Endothelial cell of umbilical vein (primary cell): ENCODE measurements at regions not wholly inside any gene's neighbourhood (a gene's known extent, or its start where the extent isn't known, plus 50 kb on each side); places are given as distances from the start of the nearest gene placed in this dataset.

Experiments
- BruUV-seq: library from RNA; stranded (reverse); fragments of 400-500 nt; replicated peaks from 2 replicates; lab custom pipeline; 2021; lab: Mats Ljungman, UMichigan
- CTCF ChIA-PET: fragments of 300-600, 350-600 bp; sonication (Branson Sonifier 250); formaldehyde crosslinking; loops from one replicate; lab custom pipeline; 2021; ENCODE audit warnings: antibody characterized with exemption, inconsistent platforms; lab: Charles Lee
- POLR2A ChIA-PET: fragments of 300-600, 350-600 bp; sonication (Branson Sonifier 250); formaldehyde crosslinking; loops from one replicate; lab custom pipeline; 2021; ENCODE audit warnings: antibody characterized with exemption, inconsistent platforms; lab: Charles Lee
- DNase-seq: peaks from one replicate; pipeline ENCODE4 v3.0.0-alpha.2; 2011; ENCODE audit warnings: low read depth, low spot score
- FAIRE-seq: peaks from 2 replicates; lab custom pipeline; 2011; peaks lifted over from hg19 to GRCh38; lab: Jason Lieb, UNC
- H2AFZ ChIP-seq: 2 replicates; pipeline ENCODE4 v1.6.0; 2012; ENCODE audit warnings: low read depth, low read length, control low read depth, inconsistent platforms
- H3K27ac ChIP-seq: 2 replicates; pipeline ENCODE4 v1.5.1; 2011; ENCODE audit warnings: low read depth, mild to moderate bottlenecking, control low read depth, low read length, moderate library complexity; ENCODE audit not compliant: insufficient read depth
- H3K27me3 ChIP-seq, 2 experiments: 2 replicates each; pipeline versions ENCODE4 v1.6.0 to v1.6.1; 2011; ENCODE audit warnings: low read length in 2 of 2, mixed read lengths in 1 of 2; ENCODE audit not compliant: control insufficient read depth in 2 of 2, insufficient read depth in 2 of 2
- H3K36me3 ChIP-seq, 2 experiments: 2 replicates in 1 of 2; 3 replicates in 1 of 2; pipeline ENCODE4 v1.5.1; 2011; ENCODE audit warnings: low read length in 2 of 2, mild to moderate bottlenecking in 1 of 2, moderate library complexity in 1 of 2; ENCODE audit not compliant: control insufficient read depth in 2 of 2, insufficient read depth in 2 of 2; ENCODE audit errors: extremely low read depth in 1 of 2
- H3K4me1 ChIP-seq: 3 replicates; pipeline ENCODE4 v1.5.1; 2011; ENCODE audit warnings: mild to moderate bottlenecking, low read length; ENCODE audit not compliant: control insufficient read depth, insufficient read depth; ENCODE audit errors: extremely low read depth
- H3K4me2 ChIP-seq: 2 replicates; pipeline ENCODE4 v1.6.1; 2011; ENCODE audit warnings: low read length, control low read depth, mixed read lengths; ENCODE audit not compliant: insufficient read depth
- H3K4me3 ChIP-seq, 3 experiments: fragments of 200-600 bp in 1 of 3; sonication (generic), shearing (Covaris generic) in 1 of 3; replicated peaks in 1 of 3; 2 replicates each; pipeline ENCODE4 v1.5.1; 2011 to 2016; ENCODE audit warnings: control low read depth in 3 of 3, low read length in 3 of 3, mild to moderate bottlenecking in 2 of 3, inconsistent platforms in 1 of 3, low read depth in 1 of 3, moderate library complexity in 1 of 3; ENCODE audit not compliant: insufficient read depth in 1 of 3
- H3K79me2 ChIP-seq: 2 replicates; pipeline ENCODE4 v1.6.0; 2012; ENCODE audit warnings: low read length, inconsistent platforms; ENCODE audit not compliant: control insufficient read depth, insufficient read depth
- H3K9ac ChIP-seq: replicated peaks from 2 replicates; pipeline ENCODE3; 2011; ENCODE audit warnings: low read length, control low read depth; ENCODE audit not compliant: insufficient read depth; ENCODE audit errors: extremely low read depth
- H3K9me1 ChIP-seq: replicated peaks from 3 replicates; pipeline ENCODE4 v1.6.0; 2011; ENCODE audit warnings: mild to moderate bottlenecking, low read length; ENCODE audit not compliant: control insufficient read depth, insufficient read depth; ENCODE audit errors: extremely low read depth
- H3K9me3 ChIP-seq: replicated peaks from 2 replicates; pipeline ENCODE4 v1.5.1; 2012; ENCODE audit warnings: low read length, inconsistent platforms; ENCODE audit not compliant: control insufficient read depth, insufficient read depth
- H4K20me1 ChIP-seq: replicated peaks from 2 replicates; pipeline ENCODE3; 2011; ENCODE audit warnings: mild to moderate bottlenecking, low read length; ENCODE audit not compliant: control insufficient read depth, insufficient read depth; ENCODE audit errors: extremely low read depth
- EZH2 ChIP-seq: IDR thresholded peaks from 2 replicates; pipeline ENCODE4 v1.6.1; 2012; ENCODE audit warnings: borderline replicate concordance, low read depth, mild to moderate bottlenecking, moderate library complexity, low read length, inconsistent platforms; ENCODE audit not compliant: severe bottlenecking
- FOS ChIP-seq: IDR thresholded peaks from 2 replicates; pipeline ENCODE4 v1.6.1; 2011; ENCODE audit warnings: mild to moderate bottlenecking, low read length, moderate library complexity, borderline replicate concordance; ENCODE audit not compliant: insufficient read depth
- GATA2 ChIP-seq: IDR thresholded peaks from 2 replicates; pipeline ENCODE4 v1.7.0; 2011; ENCODE audit warnings: low read depth, mild to moderate bottlenecking, moderate library complexity, mixed read lengths, low read length; ENCODE audit not compliant: insufficient read length, insufficient read depth
- JUN ChIP-seq: IDR thresholded peaks from 2 replicates; pipeline ENCODE4 v1.6.1; 2011; ENCODE audit warnings: borderline replicate concordance, low read depth; ENCODE audit not compliant: insufficient read length, insufficient read depth
- MYC ChIP-seq: IDR thresholded peaks from one replicate; pipeline ENCODE4 v1.6.1; 2011; ENCODE audit warnings: mild to moderate bottlenecking, low read depth, low read length
- POLR2A ChIP-seq: IDR thresholded peaks from 2 replicates; pipeline ENCODE4 v1.6.1; 2012; ENCODE audit warnings: low read depth, mild to moderate bottlenecking, control low read depth, low read length
- POLR2AphosphoS5 ChIP-seq: IDR thresholded peaks from 2 replicates; pipeline ENCODE4 v1.6.1; 2012; ENCODE audit warnings: low read depth, mild to moderate bottlenecking, control low read depth, low read length, moderate library complexity; ENCODE audit not compliant: insufficient read depth
- dilution Hi-C: fragments of 300-500 bp; cut with MboI; formaldehyde crosslinking; loops from one replicate; pipeline ENCODE4 v1.15.0; 2019; ENCODE audit warnings: low sequenced_read_pairs; ENCODE audit not compliant: extremely low pct_ligation_motif_present
- intact Hi-C: fragments of 100-400 bp; cut with micrococcal nuclease; formaldehyde crosslinking; loops from one replicate; pipeline ENCODE4 v1.10.0; 2022
- TF ChIP-seq, protein P1 (sequence below), 2 donors: IDR thresholded peaks; 1 replicate in 1 of 2; 2 replicates in 1 of 2; pipeline ENCODE4 v1.5.1; 2011; ENCODE audit warnings: low read length in 2 of 2, mild to moderate bottlenecking in 2 of 2, moderate library complexity in 2 of 2, control low read depth in 1 of 2, inconsistent platforms in 1 of 2, low read depth in 1 of 2; ENCODE audit not compliant: insufficient read depth in 1 of 2; ENCODE audit errors: extremely low read depth in 1 of 2
- TF ChIP-seq, protein P2 (sequence below): IDR thresholded peaks from 2 replicates; pipeline ENCODE4 v1.6.1; 2011; ENCODE audit not compliant: insufficient read depth, insufficient read length

DNA sequence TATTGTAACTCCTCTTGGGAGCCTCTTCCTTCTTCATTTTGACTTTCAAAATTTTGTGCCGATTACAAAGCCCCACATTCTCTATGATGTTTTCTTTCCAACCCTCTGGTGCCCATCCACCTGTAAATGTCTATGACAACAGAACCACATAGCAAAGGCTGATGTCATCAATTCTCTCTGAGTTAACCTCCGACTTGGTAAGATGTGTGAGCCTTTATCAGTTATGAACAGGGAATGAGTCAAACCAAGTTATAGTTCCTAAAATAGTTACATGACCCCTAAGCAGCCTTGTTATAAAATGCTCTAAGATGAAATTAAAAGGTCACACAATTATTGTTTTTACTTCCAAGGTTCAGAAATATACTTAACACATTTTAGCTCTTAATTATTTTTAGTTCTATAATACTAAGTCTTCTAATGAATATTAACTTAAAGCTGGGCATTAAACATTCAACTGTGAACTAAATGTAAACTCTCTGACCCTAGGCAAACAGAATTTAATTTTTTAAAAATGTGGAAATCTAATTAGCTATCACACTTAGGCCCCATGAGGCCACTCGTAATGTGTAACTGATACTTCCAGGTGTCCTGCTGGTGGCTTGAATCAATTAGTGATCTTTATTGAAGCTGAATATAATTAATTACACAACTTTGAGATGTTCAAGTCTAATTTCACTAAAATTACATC is 102.3 kb upstream of the CYRIA start:
- POLR2A ChIA-PET: no interaction called here
- FAIRE-seq: no peak

More for the DNA sequence above, 102.3 kb upstream of the CYRIA start:
- H4K20me1 ChIP-seq: no peaks in the 10 kb centered on the region
- intact Hi-C loops (no loop called here), dilution Hi-C loops (no loop called here)
- H3K4me1 ChIP-seq: no peaks in the 10 kb centered on the region
- TF ChIP-seq JUN: no peak
- TF ChIP-seq GATA2: no peak
- TF ChIP-seq EZH2: no peak
- no peak for TF ChIP-seq POLR2AphosphoS5
- TF ChIP-seq, protein P1, sequence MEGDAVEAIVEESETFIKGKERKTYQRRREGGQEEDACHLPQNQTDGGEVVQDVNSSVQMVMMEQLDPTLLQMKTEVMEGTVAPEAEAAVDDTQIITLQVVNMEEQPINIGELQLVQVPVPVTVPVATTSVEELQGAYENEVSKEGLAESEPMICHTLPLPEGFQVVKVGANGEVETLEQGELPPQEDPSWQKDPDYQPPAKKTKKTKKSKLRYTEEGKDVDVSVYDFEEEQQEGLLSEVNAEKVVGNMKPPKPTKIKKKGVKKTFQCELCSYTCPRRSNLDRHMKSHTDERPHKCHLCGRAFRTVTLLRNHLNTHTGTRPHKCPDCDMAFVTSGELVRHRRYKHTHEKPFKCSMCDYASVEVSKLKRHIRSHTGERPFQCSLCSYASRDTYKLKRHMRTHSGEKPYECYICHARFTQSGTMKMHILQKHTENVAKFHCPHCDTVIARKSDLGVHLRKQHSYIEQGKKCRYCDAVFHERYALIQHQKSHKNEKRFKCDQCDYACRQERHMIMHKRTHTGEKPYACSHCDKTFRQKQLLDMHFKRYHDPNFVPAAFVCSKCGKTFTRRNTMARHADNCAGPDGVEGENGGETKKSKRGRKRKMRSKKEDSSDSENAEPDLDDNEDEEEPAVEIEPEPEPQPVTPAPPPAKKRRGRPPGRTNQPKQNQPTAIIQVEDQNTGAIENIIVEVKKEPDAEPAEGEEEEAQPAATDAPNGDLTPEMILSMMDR (IDR thresholded peaks at IDR 0.05; ENCODE audit: extremely low read depth in 1 of 2, insufficient read depth in 1 of 2, low read depth in 1 of 2, low read length in 2 of 2): no peak
- TF ChIP-seq, protein P2, sequence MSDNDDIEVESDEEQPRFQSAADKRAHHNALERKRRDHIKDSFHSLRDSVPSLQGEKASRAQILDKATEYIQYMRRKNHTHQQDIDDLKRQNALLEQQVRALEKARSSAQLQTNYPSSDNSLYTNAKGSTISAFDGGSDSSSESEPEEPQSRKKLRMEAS: no peak
- TF ChIP-seq FOS: no peak
- no peak for TF ChIP-seq POLR2A
- no peak for TF ChIP-seq MYC
- H2AFZ ChIP-seq: no peak overlapping the region
- no peaks in the 10 kb centered on the region for H3K79me2 ChIP-seq
- CTCF ChIA-PET: interaction anchor here (1.2 to 3.1 kb wide), 4 partner anchors 11 to 903 kb away, joined by 4 to 15 read pairs (median 5); no protein-coding TSS in a partner anchor
- H3K9me3 ChIP-seq: no peaks in the 10 kb centered on the region
- no peak overlapping the region for H3K4me3 ChIP-seq
- no peaks in the 10 kb centered on the region for H3K9me1 ChIP-seq
- no peak for DNase-seq
- H3K9ac ChIP-seq: no peak overlapping the region
- no peaks in the 10 kb centered on the region for H3K36me3 ChIP-seq
- no peak overlapping the region for H3K4me2 ChIP-seq
- no peak overlapping the region for H3K27ac ChIP-seq
- no TSS peak for BruUV-seq
- H3K27me3 ChIP-seq: no peaks in the 10 kb centered on the region
